Breast epithelium (tissue), 4 donors: ENCODE measurements at regions not wholly inside any gene's neighbourhood (a gene's known extent, or its start where the extent isn't known, plus 50 kb on each side); places are given as distances from the start of the nearest gene placed in this dataset.

Experiments used
- DNase-seq, 2 donors: peaks; one replicate each; pipeline ENCODE4 v3.0.0-alpha.2; 2019; ENCODE audit warnings: low spot score in 2 of 2
- H3K27ac ChIP-seq, 2 donors: fragments of 200-600 bp; sonication (generic) in 1 of 2; one replicate each; pipeline ENCODE4 v1.5.1; 2016 to 2019; ENCODE audit warnings: mild to moderate bottlenecking in 1 of 2
- H3K27me3 ChIP-seq, 2 donors: fragments of 200-600 bp; sonication (generic) in 1 of 2; one replicate each; pipeline versions ENCODE4 v1.5.1 to v1.6.0; 2017 to 2019; ENCODE audit warnings: control low read depth in 1 of 2, mild to moderate bottlenecking in 1 of 2
- H3K36me3 ChIP-seq: fragments of 200-600 bp; one replicate; pipeline ENCODE4 v1.5.1; 2019
- H3K4me1 ChIP-seq, 2 donors: fragments of 200-600 bp; sonication (generic); one replicate each; pipeline ENCODE4 v1.5.1; 2016 to 2019; ENCODE audit warnings: control low read depth in 1 of 2
- H3K4me3 ChIP-seq, 3 donors: fragments of 200-600 bp; sonication (generic); 1 replicate in 2 of 3; 2 replicates in 1 of 3; pipeline ENCODE4 v1.5.1; 2016 to 2019; ENCODE audit warnings: mild to moderate bottlenecking in 3 of 3, moderate library complexity in 2 of 3
- H3K9me3 ChIP-seq, 2 donors: fragments of 200-600 bp; sonication (generic) in 1 of 2; one replicate each; pipeline ENCODE4 v1.5.1; 2016 to 2019; ENCODE audit warnings: control low read depth in 1 of 2
- POLR2A ChIP-seq: fragments of 450-650 bp; IDR thresholded peaks from one replicate; pipeline ENCODE4 v1.6.1; 2016; ENCODE audit warnings: antibody characterized with exemption, mild to moderate bottlenecking, moderate library complexity
- POLR2AphosphoS5 ChIP-seq, 3 donors: sonication (generic); formaldehyde crosslinking; IDR thresholded peaks; one replicate each; pipeline ENCODE4 v1.6.1; 2017; ENCODE audit warnings: antibody characterized with exemption in 3 of 3
- intact Hi-C: fragments of 100-400 bp; cut with DNase I; formaldehyde crosslinking; loops from one replicate; pipeline ENCODE4 v1.15.1; 2023; ENCODE audit warnings: low total_unique reads
- TF ChIP-seq, protein P1 (sequence below), 3 donors: fragments of 450-650 bp; IDR thresholded peaks; one replicate each; pipeline ENCODE4 v1.5.1; 2016 to 2017; ENCODE audit warnings: antibody characterized with exemption in 3 of 3, mild to moderate bottlenecking in 3 of 3, moderate library complexity in 3 of 3

DNA sequence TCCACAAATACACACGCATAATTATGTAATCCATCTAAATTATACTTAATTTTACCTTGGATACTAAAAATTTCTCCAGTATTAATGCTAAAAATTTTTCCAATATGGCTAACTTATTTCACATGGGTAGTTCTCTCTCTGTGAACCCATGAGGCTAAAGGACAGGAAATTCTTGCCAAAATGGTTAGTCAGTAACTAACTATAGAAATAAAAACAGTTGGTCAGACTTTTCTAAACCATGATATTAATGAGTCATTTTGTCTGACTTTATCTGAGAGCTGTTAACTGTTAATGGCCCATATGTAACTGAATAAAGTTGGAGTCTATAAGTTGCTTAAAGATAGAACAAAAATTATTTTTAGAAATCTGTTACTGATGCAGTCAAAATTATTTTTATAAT, 549.4 kb downstream of the TLL1 start:
- TF ChIP-seq POLR2AphosphoS5 (IDR thresholded peaks at IDR 0.05): no peak
- TF ChIP-seq, protein P1, sequence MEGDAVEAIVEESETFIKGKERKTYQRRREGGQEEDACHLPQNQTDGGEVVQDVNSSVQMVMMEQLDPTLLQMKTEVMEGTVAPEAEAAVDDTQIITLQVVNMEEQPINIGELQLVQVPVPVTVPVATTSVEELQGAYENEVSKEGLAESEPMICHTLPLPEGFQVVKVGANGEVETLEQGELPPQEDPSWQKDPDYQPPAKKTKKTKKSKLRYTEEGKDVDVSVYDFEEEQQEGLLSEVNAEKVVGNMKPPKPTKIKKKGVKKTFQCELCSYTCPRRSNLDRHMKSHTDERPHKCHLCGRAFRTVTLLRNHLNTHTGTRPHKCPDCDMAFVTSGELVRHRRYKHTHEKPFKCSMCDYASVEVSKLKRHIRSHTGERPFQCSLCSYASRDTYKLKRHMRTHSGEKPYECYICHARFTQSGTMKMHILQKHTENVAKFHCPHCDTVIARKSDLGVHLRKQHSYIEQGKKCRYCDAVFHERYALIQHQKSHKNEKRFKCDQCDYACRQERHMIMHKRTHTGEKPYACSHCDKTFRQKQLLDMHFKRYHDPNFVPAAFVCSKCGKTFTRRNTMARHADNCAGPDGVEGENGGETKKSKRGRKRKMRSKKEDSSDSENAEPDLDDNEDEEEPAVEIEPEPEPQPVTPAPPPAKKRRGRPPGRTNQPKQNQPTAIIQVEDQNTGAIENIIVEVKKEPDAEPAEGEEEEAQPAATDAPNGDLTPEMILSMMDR (IDR thresholded peaks at IDR 0.05): no peak
- H3K9me3 ChIP-seq: peaks cover 3 to 18% of the 10 kb centered on the region in 2 donors
- H3K27ac ChIP-seq: no peak overlapping the region
- intact Hi-C loops: no loop called here
- no peaks in the 10 kb centered on the region for H3K4me1 ChIP-seq
- no peak for DNase-seq
- H3K27me3 ChIP-seq: no peaks in the 10 kb centered on the region
- H3K4me3 ChIP-seq: no peak overlapping the region
- no peaks in the 10 kb centered on the region for H3K36me3 ChIP-seq

DNA sequence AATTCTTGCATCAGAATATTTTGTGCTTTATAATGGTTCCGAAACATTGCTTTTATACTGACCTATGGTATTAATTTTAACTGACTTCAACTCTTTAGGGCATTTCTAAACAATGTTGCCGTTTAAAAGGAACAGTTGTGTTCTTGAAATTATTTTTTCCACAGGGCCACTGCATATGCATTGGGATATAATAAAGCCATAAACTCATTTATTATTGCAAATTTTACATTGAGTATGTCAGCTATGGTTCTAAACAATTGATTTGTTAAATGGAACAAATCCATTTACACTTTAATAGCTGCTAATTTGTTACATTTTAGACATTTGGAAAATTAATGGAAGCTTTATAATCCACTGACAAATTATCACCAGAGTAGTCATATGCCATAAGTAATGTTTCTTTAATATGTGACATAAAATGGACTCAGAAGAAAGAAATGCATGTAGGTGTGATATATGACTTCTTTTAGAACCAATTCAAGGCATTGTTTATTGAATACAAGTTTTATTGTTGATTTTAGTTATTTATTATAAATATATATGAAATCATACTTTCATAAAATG, 553.3 kb downstream of the TLL1 start:
- Histone ChIP-seq H3K4me3 (no peak overlapping the region), H3K27me3 (no peaks in the 10 kb centered on the region), H3K27ac (no peak overlapping the region), H3K36me3 (no peaks in the 10 kb centered on the region), H3K9me3 (peaks cover 3 to 4% of the 10 kb centered on the region in 2 donors), H3K4me1 (no peaks in the 10 kb centered on the region)
- TF ChIP-seq, protein P1 (IDR thresholded peaks at IDR 0.05): no peak
- TF ChIP-seq POLR2A: no peak
- TF ChIP-seq POLR2AphosphoS5 (IDR thresholded peaks at IDR 0.05): no peak
- intact Hi-C loops: no loop called here
- DNase-seq: no peak

DNA sequence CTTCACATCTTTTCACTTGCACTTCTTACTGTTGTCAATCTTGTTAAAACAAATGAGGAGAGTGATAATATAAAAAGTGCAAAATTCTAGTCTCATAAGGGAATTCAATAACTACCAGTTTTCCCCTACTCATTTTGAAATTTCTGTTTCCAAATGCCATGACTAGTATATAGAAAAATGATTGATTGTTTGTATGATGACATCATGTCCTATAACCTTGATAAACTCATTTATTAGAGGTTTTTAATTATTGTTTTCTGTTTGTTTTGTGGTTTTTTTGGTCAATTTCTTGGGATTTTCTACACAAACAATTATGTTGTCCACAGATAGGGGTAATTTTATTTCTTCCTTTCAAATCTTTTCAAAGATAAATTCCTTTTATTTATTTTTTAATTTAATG, 559.1 kb downstream of the TLL1 start:
- no peaks in the 10 kb centered on the region for H3K4me1 ChIP-seq
- DNase-seq: no peak
- no peak for TF ChIP-seq POLR2A
- TF ChIP-seq, protein P1 (IDR thresholded peaks at IDR 0.05): no peak
- no peak for TF ChIP-seq POLR2AphosphoS5 (IDR thresholded peaks at IDR 0.05)
- no peaks in the 10 kb centered on the region for H3K27me3 ChIP-seq
- intact Hi-C loops: no loop called here
- H3K9me3 ChIP-seq: no peaks in the 10 kb centered on the region
- H3K4me3 ChIP-seq: no peak overlapping the region
- no peak overlapping the region for H3K27ac ChIP-seq
- H3K36me3 ChIP-seq: no peaks in the 10 kb centered on the region

DNA sequence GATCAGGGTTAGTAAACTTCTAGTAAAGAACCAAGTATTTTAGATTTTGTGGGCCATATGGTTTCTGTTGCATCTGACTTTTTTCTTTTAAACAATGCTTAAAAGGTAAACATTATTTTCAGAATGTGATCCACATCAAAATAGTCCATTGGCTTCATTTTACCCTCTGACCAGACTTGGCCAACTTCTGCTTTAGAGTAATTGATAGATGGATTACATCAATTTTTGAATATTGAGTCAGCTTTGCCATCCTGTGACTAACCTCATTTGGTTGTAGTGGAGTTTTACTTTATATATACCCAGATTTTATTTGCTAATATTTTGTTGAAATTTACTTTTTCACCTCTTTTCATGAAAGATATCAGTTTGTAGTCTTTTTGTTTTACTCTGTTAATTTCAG, 559.8 kb downstream of the TLL1 start:
- TF ChIP-seq, protein P1 (IDR thresholded peaks at IDR 0.05): no peak
- TF ChIP-seq POLR2A: no peak
- no peak for TF ChIP-seq POLR2AphosphoS5 (IDR thresholded peaks at IDR 0.05)
- H3K27ac ChIP-seq: no peak overlapping the region
- no peak for DNase-seq
- intact Hi-C loops: no loop called here
- no peaks in the 10 kb centered on the region for H3K9me3 ChIP-seq
- H3K36me3 ChIP-seq: no peaks in the 10 kb centered on the region
- no peaks in the 10 kb centered on the region for H3K4me1 ChIP-seq
- no peaks in the 10 kb centered on the region for H3K27me3 ChIP-seq
- H3K4me3 ChIP-seq: no peak overlapping the region

DNA sequence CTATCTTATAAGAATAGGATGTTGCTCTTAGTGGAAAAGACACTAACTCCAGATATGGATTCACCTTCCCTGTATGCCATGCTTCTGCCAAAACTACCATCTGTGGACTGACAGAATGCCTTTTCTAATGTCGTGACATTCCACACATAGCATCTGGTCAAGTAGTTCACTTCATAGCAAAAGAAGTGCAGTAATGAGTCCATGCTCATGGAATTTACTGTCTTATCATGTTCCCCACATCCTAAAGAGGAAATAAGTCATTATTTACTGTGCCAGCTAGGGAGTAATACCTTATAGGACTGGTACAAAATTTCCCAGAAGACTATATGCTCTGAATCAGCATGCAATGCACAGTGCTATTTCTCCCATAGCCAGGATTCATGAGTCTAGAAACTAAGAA, 562.4 kb downstream of the TLL1 start:
- intact Hi-C loops: no loop called here
- Histone ChIP-seq H3K9me3 (no peaks in the 10 kb centered on the region), H3K4me1 (no peaks in the 10 kb centered on the region), H3K36me3 (no peaks in the 10 kb centered on the region), H3K27me3 (no peaks in the 10 kb centered on the region), H3K4me3 (no peak overlapping the region), H3K27ac (no peak overlapping the region)
- TF ChIP-seq, protein P1 (IDR thresholded peaks at IDR 0.05): no peak
- TF ChIP-seq POLR2AphosphoS5 (IDR thresholded peaks at IDR 0.05) (no peak), POLR2A (no peak)
- DNase-seq: no peak
